Smooth muscle cell (in vitro differentiated cells): ENCODE measurements at regions not wholly inside any gene's neighbourhood (a gene's known extent, or its start where the extent isn't known, plus 50 kb on each side); places are given as distances from the start of the nearest gene placed in this dataset.
"Not testable (repeated sequence)": the region's sequence is repeated elsewhere in the genome, so short reads cannot be mapped to it uniquely, and the experiment has no call there.

Experiments used
- DNase-seq: peaks from one replicate; lab custom pipeline; 2025; ENCODE audit not compliant: unreplicated experiment; lab: John Stamatoyannopoulos, UW
- H2AFZ ChIP-seq: fragments of 200-600 bp; sonication (generic); 2 replicates; pipeline ENCODE4 v1.6.0; 2016; ENCODE audit warnings: antibody characterized with exemption, low read depth, mild to moderate bottlenecking
- H3F3A ChIP-seq: fragments of 200-600 bp; sonication (generic); 2 replicates; pipeline ENCODE4 v1.6.0; 2017; ENCODE audit warnings: antibody characterized with exemption, low read depth
- H3K27ac ChIP-seq: fragments of 200-600 bp; sonication (generic); 2 replicates; pipeline ENCODE4 v1.5.1; 2016; ENCODE audit warnings: low read depth, mild to moderate bottlenecking
- H3K27me3 ChIP-seq: fragments of 200-600 bp; sonication (generic); 2 replicates; pipeline ENCODE4 v1.6.1; 2016; ENCODE audit warnings: low read depth, mild to moderate bottlenecking
- H3K36me3 ChIP-seq: fragments of 200-600 bp; sonication (generic); 2 replicates; pipeline ENCODE4 v1.5.1; 2016; ENCODE audit warnings: low read depth
- H3K4me1 ChIP-seq: fragments of 200-600 bp; sonication (generic); 2 replicates; pipeline ENCODE4 v1.5.1; 2016; ENCODE audit warnings: low read depth
- H3K4me2 ChIP-seq: fragments of 200-600 bp; sonication (generic); 2 replicates; pipeline ENCODE4 v1.6.0; 2016; ENCODE audit warnings: mild to moderate bottlenecking
- H3K4me3 ChIP-seq: fragments of 200-600 bp; sonication (generic); 2 replicates; pipeline ENCODE4 v1.5.1; 2016; ENCODE audit warnings: mild to moderate bottlenecking
- H3K79me2 ChIP-seq: fragments of 200-600 bp; sonication (generic); 2 replicates; pipeline ENCODE4 v1.6.0; 2016; ENCODE audit warnings: low read depth, mild to moderate bottlenecking
- H3K9ac ChIP-seq: fragments of 200-600 bp; sonication (generic); 2 replicates; pipeline ENCODE4 v1.6.0; 2016; ENCODE audit warnings: low read depth
- H3K9me3 ChIP-seq: fragments of 200-600 bp; sonication (generic); replicated peaks from 2 replicates; pipeline ENCODE4 v1.5.1; 2016; ENCODE audit warnings: low read depth
- H4K20me1 ChIP-seq: fragments of 200-600 bp; sonication (generic); 2 replicates; pipeline ENCODE4 v1.6.0; 2016; ENCODE audit warnings: low read depth
- WGBS: methylation state at CpG from one replicate; pipeline ENCODE4 v1.1.7; 2016; ENCODE audit warnings: low lambda C conversion rate; 5-methylcytosine and 5-hydroxymethylcytosine counted together
- TF ChIP-seq, protein P1 (sequence below): fragments of 200-600 bp; sonication (generic); IDR thresholded peaks from 2 replicates; pipeline ENCODE4 v1.5.1; 2017; ENCODE audit warnings: borderline replicate concordance, mild to moderate bottlenecking, antibody characterized with exemption; ENCODE audit not compliant: insufficient read depth, poor library complexity, severe bottlenecking

DNA sequence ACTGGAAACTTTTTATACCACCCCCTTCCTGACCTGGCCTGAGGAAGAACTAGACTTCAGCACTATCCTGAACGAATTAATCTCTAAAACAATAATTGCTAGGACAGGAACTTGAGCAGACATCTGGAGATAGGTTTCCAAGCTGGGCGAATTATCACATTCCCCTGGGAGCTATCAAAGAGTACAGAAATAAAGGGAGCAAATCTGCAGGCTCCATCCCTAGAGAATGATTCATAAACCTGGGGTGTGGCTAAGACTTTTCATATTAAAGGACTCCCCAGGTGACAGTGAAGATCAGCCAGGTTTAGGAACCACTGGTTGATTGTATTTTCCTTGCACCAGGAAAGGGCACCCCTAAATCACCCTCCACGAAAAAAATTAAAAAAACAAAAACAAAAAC lies 105.6 kb upstream of the NOL4 start:
- Histone ChIP-seq H3F3A (no peaks in the 10 kb centered on the region), H3K27me3 (no peaks in the 10 kb centered on the region), H3K4me3 (no peak overlapping the region), H3K27ac (no peak overlapping the region), H3K9ac (no peak overlapping the region), H3K36me3 (no peaks in the 10 kb centered on the region), H3K79me2 (no peaks in the 10 kb centered on the region), H2AFZ (peak overlapping the region; percentile 40), H3K4me2 (no peak overlapping the region), H4K20me1 (no peaks in the 10 kb centered on the region), H3K4me1 (no peaks in the 10 kb centered on the region), H3K9me3 (no peaks in the 10 kb centered on the region)
- DNase-seq, result no peak
- WGBS, result 75% methylated on average over 3 of the region's 3 CpGs
- TF ChIP-seq, protein P1, sequence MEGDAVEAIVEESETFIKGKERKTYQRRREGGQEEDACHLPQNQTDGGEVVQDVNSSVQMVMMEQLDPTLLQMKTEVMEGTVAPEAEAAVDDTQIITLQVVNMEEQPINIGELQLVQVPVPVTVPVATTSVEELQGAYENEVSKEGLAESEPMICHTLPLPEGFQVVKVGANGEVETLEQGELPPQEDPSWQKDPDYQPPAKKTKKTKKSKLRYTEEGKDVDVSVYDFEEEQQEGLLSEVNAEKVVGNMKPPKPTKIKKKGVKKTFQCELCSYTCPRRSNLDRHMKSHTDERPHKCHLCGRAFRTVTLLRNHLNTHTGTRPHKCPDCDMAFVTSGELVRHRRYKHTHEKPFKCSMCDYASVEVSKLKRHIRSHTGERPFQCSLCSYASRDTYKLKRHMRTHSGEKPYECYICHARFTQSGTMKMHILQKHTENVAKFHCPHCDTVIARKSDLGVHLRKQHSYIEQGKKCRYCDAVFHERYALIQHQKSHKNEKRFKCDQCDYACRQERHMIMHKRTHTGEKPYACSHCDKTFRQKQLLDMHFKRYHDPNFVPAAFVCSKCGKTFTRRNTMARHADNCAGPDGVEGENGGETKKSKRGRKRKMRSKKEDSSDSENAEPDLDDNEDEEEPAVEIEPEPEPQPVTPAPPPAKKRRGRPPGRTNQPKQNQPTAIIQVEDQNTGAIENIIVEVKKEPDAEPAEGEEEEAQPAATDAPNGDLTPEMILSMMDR, result no peak

DNA sequence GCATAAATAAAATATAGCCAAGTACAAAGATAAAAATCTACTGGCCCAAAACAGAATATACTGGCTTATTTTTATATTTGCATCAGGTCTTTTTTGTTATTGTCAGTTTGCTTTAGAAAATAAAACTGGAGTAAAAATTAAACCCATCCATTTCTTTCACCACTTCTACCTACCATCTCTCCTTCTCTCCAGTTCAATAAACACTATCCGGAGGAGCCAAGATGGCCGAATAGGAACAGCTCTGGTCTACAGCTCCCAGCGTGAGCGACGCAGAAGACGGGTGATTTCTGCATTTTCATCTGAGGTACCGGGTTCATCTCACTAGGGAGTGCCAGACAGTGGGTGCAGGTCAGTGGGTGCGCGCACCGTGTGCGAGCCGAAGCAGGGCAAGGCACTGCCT lies 106.2 kb upstream of the NOL4 start:
- not testable (repeated sequence) for H3K4me1 ChIP-seq, H3K27me3 ChIP-seq, H3K36me3 ChIP-seq, H3F3A ChIP-seq, H2AFZ ChIP-seq, H3K9ac ChIP-seq, H3K79me2 ChIP-seq, H3K9me3 ChIP-seq, H3K27ac ChIP-seq, H4K20me1 ChIP-seq, DNase-seq
- WGBS, result 83% methylated on average over 12 of the region's 12 CpGs
- Histone ChIP-seq H3K4me3 (peak overlapping the region; percentile 3), H3K4me2 (peak overlapping the region; percentile 26)

DNA sequence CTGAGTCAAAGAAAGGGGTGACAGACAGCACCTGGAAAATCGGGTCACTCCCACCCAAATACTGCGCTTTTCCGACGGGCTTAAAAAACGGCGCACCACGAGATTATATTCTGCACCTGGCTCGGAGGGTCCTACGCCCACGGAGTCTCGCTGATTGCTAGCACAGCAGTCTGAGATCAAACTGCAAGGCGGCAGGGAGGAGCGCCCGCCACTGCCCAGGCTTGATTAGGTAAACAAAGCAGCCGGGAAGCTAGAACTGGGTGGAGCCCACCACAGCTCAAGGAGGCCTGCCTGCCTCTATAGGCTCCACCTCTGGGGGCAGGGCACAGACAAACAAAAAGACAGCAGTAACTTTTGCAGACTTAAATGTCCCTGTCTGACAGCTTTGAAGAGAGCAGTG lies 106.6 kb upstream of the NOL4 start:
- not testable (repeated sequence) for H3F3A ChIP-seq, H3K9ac ChIP-seq, H3K4me1 ChIP-seq, H3K36me3 ChIP-seq, DNase-seq, H2AFZ ChIP-seq, H3K9me3 ChIP-seq, H4K20me1 ChIP-seq, H3K27me3 ChIP-seq, H3K79me2 ChIP-seq, H3K27ac ChIP-seq
- peak overlapping the region; percentile 3 for H3K4me3 ChIP-seq
- peak overlapping the region; percentile 26 for H3K4me2 ChIP-seq
- WGBS, result 69% methylated on average over 15 of the region's 15 CpGs

DNA sequence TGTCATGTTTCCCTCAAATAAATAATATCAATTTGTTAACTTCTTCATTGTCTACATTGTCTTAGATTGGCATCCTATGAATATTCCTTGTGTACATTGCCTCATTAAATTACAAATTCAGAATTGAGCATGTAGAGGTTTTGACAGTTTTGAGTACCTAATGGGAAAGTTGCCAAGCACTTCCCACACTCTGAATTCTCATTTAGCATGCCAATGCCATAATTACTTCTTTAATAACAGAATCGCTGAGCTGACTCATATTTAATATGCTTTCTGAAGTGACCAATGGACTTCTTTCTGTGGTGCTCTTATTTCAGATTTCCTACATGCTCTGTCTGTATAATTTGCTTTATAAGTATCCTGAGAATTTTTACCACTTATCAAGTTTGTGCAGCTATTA lies 114.4 kb upstream of the NOL4 start:
- DNase-seq, result no peak
- Histone ChIP-seq H3K4me1 (no peaks in the 10 kb centered on the region), H3K27ac (no peak overlapping the region), H3K36me3 (no peaks in the 10 kb centered on the region), H2AFZ (no peak overlapping the region), H3K27me3 (no peaks in the 10 kb centered on the region), H3K9ac (no peak overlapping the region), H3K4me2 (no peak overlapping the region), H3K9me3 (no peaks in the 10 kb centered on the region), H4K20me1 (no peaks in the 10 kb centered on the region), H3F3A (no peaks in the 10 kb centered on the region), H3K4me3 (no peak overlapping the region), H3K79me2 (no peaks in the 10 kb centered on the region)
- TF ChIP-seq, protein P1, result no peak
- 89% methylated on average over 1 of the region's 1 CpG for WGBS

DNA sequence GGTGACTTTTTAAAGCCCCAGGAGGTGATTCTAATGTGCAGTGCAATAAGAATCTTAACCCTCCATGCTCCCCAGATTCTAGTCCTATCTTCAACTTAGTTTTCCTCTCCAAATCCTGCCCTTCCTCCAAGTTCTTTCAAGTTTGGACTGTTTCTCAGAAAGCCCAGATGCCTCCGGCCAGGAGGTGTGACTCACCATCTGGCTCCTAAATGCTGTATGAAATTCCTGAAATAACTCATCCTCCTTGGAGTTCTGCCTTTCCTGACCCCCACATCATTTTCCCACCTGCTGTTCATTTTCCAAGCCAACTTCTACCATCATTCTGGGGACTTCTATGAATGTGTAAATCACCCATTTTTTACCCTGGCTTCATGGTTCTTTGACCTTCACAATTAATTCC lies 118.2 kb upstream of the NOL4 start:
- Histone ChIP-seq H4K20me1 (no peaks in the 10 kb centered on the region), H3K27ac (no peak overlapping the region), H3K4me3 (no peak overlapping the region), H3K9me3 (no peaks in the 10 kb centered on the region), H2AFZ (no peak overlapping the region), H3F3A (no peaks in the 10 kb centered on the region), H3K4me1 (no peaks in the 10 kb centered on the region), H3K79me2 (no peaks in the 10 kb centered on the region), H3K36me3 (no peaks in the 10 kb centered on the region), H3K27me3 (no peaks in the 10 kb centered on the region), H3K4me2 (no peak overlapping the region), H3K9ac (no peak overlapping the region)
- WGBS, result 32% methylated on average over 1 of the region's 1 CpG
- DNase-seq, result no peak
- TF ChIP-seq, protein P1, result no peak
